ENCODE measurements at regions not wholly inside any gene's neighbourhood (a gene's known extent, or its start where the extent isn't known, plus 50 kb on each side); places are given as distances from the start of the nearest gene placed in this dataset.

- DNase-seq (ENCODE audit: low spot score), result no peak
These were observed 488.5 kb upstream of the MDFIC2 start for GRCh38 chr3:70800951-70801350.

- no peak for DNase-seq (ENCODE audit: low spot score)
These were observed 477.4 kb upstream of the MDFIC2 start for GRCh38 chr3:70789878-70790277.

- no peak for DNase-seq (ENCODE audit: low spot score)
These were observed 468.4 kb upstream of the MDFIC2 start for GRCh38 chr3:70780790-70781189.

- no peak for DNase-seq (ENCODE audit: low spot score)
These were observed 466.9 kb upstream of the MDFIC2 start for GRCh38 chr3:70779296-70779695.

- no peak for DNase-seq (ENCODE audit: low spot score)
These were observed 463.6 kb upstream of the MDFIC2 start for GRCh38 chr3:70776081-70776480.

- no peak for DNase-seq (ENCODE audit: low spot score)
These were observed 462.8 kb upstream of the MDFIC2 start for GRCh38 chr3:70775257-70775656.

- DNase-seq (ENCODE audit: low spot score), result no peak
These were observed 462.2 kb upstream of the MDFIC2 start for GRCh38 chr3:70774641-70775040.

- DNase-seq (ENCODE audit: low spot score), result no peak
These were observed 459.1 kb upstream of the MDFIC2 start for GRCh38 chr3:70771426-70772147.

GRCh38 chr3:70770650-70771049 is 458.2 kb upstream of the MDFIC2 start:
- no peak for DNase-seq (ENCODE audit: low spot score)

GRCh38 chr3:70766301-70766700 is 453.9 kb upstream of the MDFIC2 start:
- DNase-seq (ENCODE audit: low spot score), result no peak

- DNase-seq (ENCODE audit: low spot score), result no peak
These were observed 451.5 kb upstream of the MDFIC2 start for GRCh38 chr3:70763894-70764293.

GRCh38 chr3:70757658-70758057 is 445.2 kb upstream of the MDFIC2 start:
- DNase-seq (ENCODE audit: low spot score), result no peak

- no peak for DNase-seq (ENCODE audit: low spot score)
These were observed 443.1 kb upstream of the MDFIC2 start for GRCh38 chr3:70755526-70755925.

GRCh38 chr3:70754314-70754713 is 441.9 kb upstream of the MDFIC2 start:
- no peak for DNase-seq (ENCODE audit: low spot score)

GRCh38 chr3:70753572-70753971 is 441.1 kb upstream of the MDFIC2 start:
- no peak for DNase-seq (ENCODE audit: low spot score)

GRCh38 chr3:70752051-70752450 is 439.6 kb upstream of the MDFIC2 start:
- DNase-seq (ENCODE audit: low spot score), result no peak

- no peak for DNase-seq (ENCODE audit: low spot score)
These were observed 436.7 kb upstream of the MDFIC2 start for GRCh38 chr3:70749122-70749521.

GRCh38 chr3:70748593-70748992 is 436.2 kb upstream of the MDFIC2 start:
- DNase-seq (ENCODE audit: low spot score), result no peak

GRCh38 chr3:70747847-70748246 is 435.4 kb upstream of the MDFIC2 start:
- DNase-seq (ENCODE audit: low spot score), result no peak

- DNase-seq (ENCODE audit: low spot score), result no peak
These were observed 432.1 kb upstream of the MDFIC2 start for GRCh38 chr3:70744536-70744935.

- no peak for DNase-seq (ENCODE audit: low spot score)
These were observed 431.3 kb upstream of the MDFIC2 start for GRCh38 chr3:70743754-70744153.

- DNase-seq (ENCODE audit: low spot score), result no peak
These were observed 429.6 kb upstream of the MDFIC2 start for GRCh38 chr3:70742081-70742480.

GRCh38 chr3:70740872-70741271 is 428.4 kb upstream of the MDFIC2 start:
- DNase-seq (ENCODE audit: low spot score), result no peak

GRCh38 chr3:70740071-70740470 is 427.6 kb upstream of the MDFIC2 start:
- no peak for DNase-seq (ENCODE audit: low spot score)

All from hematopoietic multipotent progenitor cell treated with erythropoietin and hydrocortisone succinate and interleukin-3 and kit ligand, for 17 days (in vitro differentiated cells).